G401.6 (cell line): ENCODE measurements at regions not wholly inside any gene's neighbourhood (a gene's known extent, or its start where the extent isn't known, plus 50 kb on each side); places are given as distances from the start of the nearest gene placed in this dataset.
"Not testable (repeated sequence)": the region's sequence is repeated elsewhere in the genome, so short reads cannot be mapped to it uniquely, and the experiment has no call there.

ENCODE experiments used
- FAIRE-seq: peaks from 2 replicates; lab custom pipeline; 2012; peaks lifted over from hg19 to GRCh38; lab: Jason Lieb, UNC

GRCh38 chr10:57689596-57690297 lies 577.9 kb downstream of the IPMK start:
- FAIRE-seq = no peak

- FAIRE-seq = no peak
Measured at GRCh38 chr10:57679916-57680315, 587.8 kb downstream of the IPMK start.

- FAIRE-seq = no peak
Measured at GRCh38 chr10:57675125-57675524, 592.6 kb downstream of the IPMK start.

GRCh38 chr10:57673446-57673960 lies 594.2 kb downstream of the IPMK start:
- FAIRE-seq = no peak

GRCh38 chr10:57664815-57665214 lies 602.9 kb downstream of the IPMK start:
- FAIRE-seq = no peak

- FAIRE-seq = no peak
Measured at GRCh38 chr10:57663401-57663800, 604.3 kb downstream of the IPMK start.

GRCh38 chr10:57661206-57661605 lies 606.5 kb downstream of the IPMK start:
- FAIRE-seq = no peak

GRCh38 chr10:57657164-57657765 lies 610.4 kb downstream of the IPMK start:
- no peak for FAIRE-seq

GRCh38 chr10:57654856-57655255 lies 612.8 kb downstream of the IPMK start:
- FAIRE-seq = no peak

GRCh38 chr10:57645108-57645507 lies 622.6 kb downstream of the IPMK start:
- FAIRE-seq = not testable (repeated sequence)

GRCh38 chr10:57638411-57638810 lies 629.3 kb downstream of the IPMK start:
- no peak for FAIRE-seq

- FAIRE-seq = no peak
Measured at GRCh38 chr10:57628592-57629284, 639.0 kb downstream of the IPMK start.

GRCh38 chr10:57627642-57628178 lies 640.0 kb downstream of the IPMK start:
- FAIRE-seq = no peak

GRCh38 chr10:57624856-57625592 lies 642.7 kb downstream of the IPMK start:
- no peak for FAIRE-seq

GRCh38 chr10:57624066-57624465 lies 643.6 kb downstream of the IPMK start:
- no peak for FAIRE-seq

GRCh38 chr10:57621466-57621865 lies 646.2 kb downstream of the IPMK start:
- FAIRE-seq = no peak

- no peak for FAIRE-seq
Measured at GRCh38 chr10:57605948-57606485, 661.7 kb downstream of the IPMK start.

- FAIRE-seq = no peak
Measured at GRCh38 chr10:57599440-57599839, 668.3 kb downstream of the IPMK start.

GRCh38 chr10:57593983-57594573 lies 673.6 kb downstream of the IPMK start:
- peak; percentile 75 for FAIRE-seq

GRCh38 chr10:57579926-57580325 lies 687.8 kb downstream of the IPMK start:
- no peak for FAIRE-seq

GRCh38 chr10:57562211-57562610 lies 705.5 kb downstream of the IPMK start:
- FAIRE-seq = no peak

- FAIRE-seq = not testable (repeated sequence)
Measured at GRCh38 chr10:57551774-57552173, 715.9 kb downstream of the IPMK start.
